Muscle layer of duodenum (tissue), 2 donors: ENCODE measurements at regions not wholly inside any gene's neighbourhood (a gene's known extent, or its start where the extent isn't known, plus 50 kb on each side); places are given as distances from the start of the nearest gene placed in this dataset.

Experiments used
- H3K27ac ChIP-seq: one replicate; pipeline ENCODE4 v1.7.0; 2013; ENCODE audit warnings: mild to moderate bottlenecking, low read length
- H3K27me3 ChIP-seq: one replicate; pipeline ENCODE4 v1.7.0; 2013; ENCODE audit warnings: low read depth, mild to moderate bottlenecking, control low read depth, low read length
- H3K36me3 ChIP-seq, 2 donors: one replicate each; pipeline ENCODE4 v1.7.0; 2013; ENCODE audit warnings: low read length in 2 of 2, control low read depth in 1 of 2, mild to moderate bottlenecking in 1 of 2; ENCODE audit not compliant: insufficient read depth in 2 of 2, control insufficient read depth in 1 of 2
- H3K4me1 ChIP-seq, 2 donors: one replicate each; pipeline ENCODE4 v1.7.0; 2013; ENCODE audit warnings: low read length in 2 of 2, mild to moderate bottlenecking in 2 of 2, control low read depth in 1 of 2, moderate library complexity in 1 of 2; ENCODE audit not compliant: insufficient read depth in 2 of 2, control insufficient read depth in 1 of 2
- H3K4me3 ChIP-seq, 2 donors: one replicate each; pipeline ENCODE4 v1.7.0; 2013; ENCODE audit warnings: low read length in 2 of 2, low read depth in 1 of 2, mild to moderate bottlenecking in 1 of 2
- H3K9me3 ChIP-seq, 2 donors: one replicate each; pipeline ENCODE4 v1.7.0; 2013; ENCODE audit warnings: low read length in 2 of 2, control low read depth in 1 of 2, mild to moderate bottlenecking in 1 of 2; ENCODE audit not compliant: control insufficient read depth in 1 of 2
- donor health status: healthy.

- Histone ChIP-seq H3K4me3 (no peak overlapping the region), H3K36me3 (no peaks in the 10 kb centered on the region), H3K27ac (no peak overlapping the region), H3K4me1 (no peaks in the 10 kb centered on the region), H3K27me3 (no peaks in the 10 kb centered on the region), H3K9me3 (no peaks in the 10 kb centered on the region)
Observed at GRCh38 chr12:42810006-42810405, 220.5 kb upstream of the PRICKLE1 start.

GRCh38 chr12:42809226-42809625 is 219.7 kb upstream of the PRICKLE1 start:
- H3K27ac ChIP-seq: no peak overlapping the region
- H3K36me3 ChIP-seq: no peaks in the 10 kb centered on the region
- H3K27me3 ChIP-seq: no peaks in the 10 kb centered on the region
- no peaks in the 10 kb centered on the region for H3K9me3 ChIP-seq
- no peaks in the 10 kb centered on the region for H3K4me1 ChIP-seq
- H3K4me3 ChIP-seq: no peak overlapping the region

DNA sequence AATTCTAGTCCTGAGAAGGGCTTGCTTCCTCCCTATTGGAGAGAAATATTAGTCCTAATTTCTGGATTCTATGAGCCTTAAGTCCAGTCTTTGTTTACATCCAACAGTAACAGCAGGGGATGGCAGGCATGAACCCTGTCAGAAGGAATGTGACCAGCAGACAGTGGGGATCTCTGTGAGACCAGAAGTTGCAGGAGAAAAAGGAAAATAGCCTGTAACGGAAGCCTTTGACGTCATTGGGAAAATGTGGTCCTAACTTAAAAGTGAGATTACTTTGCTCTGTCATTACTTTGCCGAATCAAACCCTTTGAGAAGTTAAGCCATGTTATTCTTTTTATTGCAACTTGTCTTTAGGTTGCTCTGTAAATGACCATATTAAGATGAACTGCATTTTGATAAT is 218.2 kb upstream of the PRICKLE1 start:
- no peak overlapping the region for H3K27ac ChIP-seq
- no peaks in the 10 kb centered on the region for H3K27me3 ChIP-seq
- no peaks in the 10 kb centered on the region for H3K9me3 ChIP-seq
- no peaks in the 10 kb centered on the region for H3K4me1 ChIP-seq
- H3K4me3 ChIP-seq: no peak overlapping the region
- H3K36me3 ChIP-seq: no peaks in the 10 kb centered on the region

DNA sequence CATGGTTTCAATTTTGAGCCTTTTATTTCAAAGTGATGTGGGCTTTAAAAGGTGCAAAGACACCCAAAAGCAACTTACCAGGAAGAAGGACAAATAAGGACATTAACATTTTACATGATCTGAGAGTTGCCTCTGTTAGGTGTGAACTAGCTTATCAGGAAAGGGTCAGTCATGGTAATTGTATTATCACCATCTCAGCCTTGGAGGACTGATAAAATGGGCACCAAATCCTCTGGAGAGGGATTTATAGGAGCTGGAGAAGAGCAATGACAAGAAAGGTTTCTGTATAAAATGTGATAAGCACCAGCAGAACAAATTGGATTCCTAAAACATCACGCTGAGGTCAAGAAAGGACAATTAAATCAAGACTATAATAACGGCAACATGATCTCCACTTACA is 217.7 kb upstream of the PRICKLE1 start:
- Histone ChIP-seq H3K9me3 (no peaks in the 10 kb centered on the region), H3K4me1 (no peaks in the 10 kb centered on the region), H3K27me3 (no peaks in the 10 kb centered on the region), H3K36me3 (no peaks in the 10 kb centered on the region), H3K27ac (no peak overlapping the region), H3K4me3 (no peak overlapping the region)

DNA sequence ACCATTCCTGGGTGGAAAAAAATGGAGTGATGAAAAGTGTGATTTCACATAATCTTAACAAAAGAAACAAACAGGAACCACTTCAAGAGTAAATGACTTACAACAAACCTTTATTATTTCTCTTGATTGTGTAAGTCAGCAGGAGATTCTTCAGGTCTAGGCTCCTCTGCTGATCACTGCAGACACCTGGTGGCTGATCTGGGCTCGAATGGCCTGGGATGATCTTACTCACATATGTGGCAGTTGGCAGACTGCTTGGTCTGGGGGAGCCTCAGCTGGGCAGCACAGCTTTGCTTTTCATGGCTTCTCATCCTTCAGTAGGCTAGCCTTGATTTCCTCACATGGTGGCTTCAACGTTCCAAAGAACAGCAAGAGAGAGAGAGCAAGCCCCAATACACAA is 215.4 kb upstream of the PRICKLE1 start:
- Histone ChIP-seq H3K4me1 (no peaks in the 10 kb centered on the region), H3K27ac (no peak overlapping the region), H3K4me3 (no peak overlapping the region), H3K9me3 (no peaks in the 10 kb centered on the region), H3K27me3 (no peaks in the 10 kb centered on the region), H3K36me3 (no peaks in the 10 kb centered on the region)

GRCh38 chr12:42802785-42803189 is 213.2 kb upstream of the PRICKLE1 start:
- no peak overlapping the region for H3K4me3 ChIP-seq
- H3K27ac ChIP-seq: no peak overlapping the region
- no peaks in the 10 kb centered on the region for H3K4me1 ChIP-seq
- no peaks in the 10 kb centered on the region for H3K9me3 ChIP-seq
- H3K36me3 ChIP-seq: no peaks in the 10 kb centered on the region
- no peaks in the 10 kb centered on the region for H3K27me3 ChIP-seq

GRCh38 chr12:42801271-42801670 is 211.7 kb upstream of the PRICKLE1 start:
- Histone ChIP-seq H3K36me3 (no peaks in the 10 kb centered on the region), H3K27ac (no peak overlapping the region), H3K4me1 (no peaks in the 10 kb centered on the region), H3K27me3 (no peaks in the 10 kb centered on the region), H3K9me3 (no peaks in the 10 kb centered on the region), H3K4me3 (no peak overlapping the region)

- Histone ChIP-seq H3K9me3 (no peaks in the 10 kb centered on the region), H3K4me1 (no peaks in the 10 kb centered on the region), H3K27ac (no peak overlapping the region), H3K27me3 (no peaks in the 10 kb centered on the region), H3K4me3 (no peak overlapping the region), H3K36me3 (no peaks in the 10 kb centered on the region)
Observed at GRCh38 chr12:42799966-42800365, 210.4 kb upstream of the PRICKLE1 start.

GRCh38 chr12:42798811-42799438 is 209.4 kb upstream of the PRICKLE1 start:
- no peaks in the 10 kb centered on the region for H3K27me3 ChIP-seq
- H3K36me3 ChIP-seq: no peaks in the 10 kb centered on the region
- H3K27ac ChIP-seq: no peak overlapping the region
- no peak overlapping the region for H3K4me3 ChIP-seq
- H3K4me1 ChIP-seq: no peaks in the 10 kb centered on the region
- no peaks in the 10 kb centered on the region for H3K9me3 ChIP-seq

GRCh38 chr12:42794806-42795205 is 205.3 kb upstream of the PRICKLE1 start:
- no peaks in the 10 kb centered on the region for H3K4me1 ChIP-seq
- no peaks in the 10 kb centered on the region for H3K9me3 ChIP-seq
- H3K4me3 ChIP-seq: no peak overlapping the region
- H3K36me3 ChIP-seq: no peaks in the 10 kb centered on the region
- no peaks in the 10 kb centered on the region for H3K27me3 ChIP-seq
- H3K27ac ChIP-seq: no peak overlapping the region

DNA sequence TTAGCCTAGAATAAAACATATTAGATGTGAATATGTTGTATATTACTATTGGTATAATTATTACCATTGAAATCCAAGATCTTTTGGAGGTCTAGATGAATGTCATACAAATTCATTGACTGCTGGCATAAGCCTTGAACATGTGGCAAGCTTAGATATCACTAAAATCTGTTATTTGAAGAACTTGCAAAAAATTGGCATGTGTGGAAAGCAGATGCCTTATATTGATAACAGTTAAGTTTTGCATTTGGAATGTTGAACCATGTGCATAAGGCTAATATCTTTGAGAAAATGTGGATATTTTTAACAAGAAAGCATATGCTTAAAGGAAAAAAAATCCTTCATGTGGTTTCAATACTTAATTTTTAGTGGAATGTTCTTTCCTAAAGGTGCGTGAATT is 203.6 kb upstream of the PRICKLE1 start:
- Histone ChIP-seq H3K27ac (no peak overlapping the region), H3K4me3 (no peak overlapping the region)

DNA sequence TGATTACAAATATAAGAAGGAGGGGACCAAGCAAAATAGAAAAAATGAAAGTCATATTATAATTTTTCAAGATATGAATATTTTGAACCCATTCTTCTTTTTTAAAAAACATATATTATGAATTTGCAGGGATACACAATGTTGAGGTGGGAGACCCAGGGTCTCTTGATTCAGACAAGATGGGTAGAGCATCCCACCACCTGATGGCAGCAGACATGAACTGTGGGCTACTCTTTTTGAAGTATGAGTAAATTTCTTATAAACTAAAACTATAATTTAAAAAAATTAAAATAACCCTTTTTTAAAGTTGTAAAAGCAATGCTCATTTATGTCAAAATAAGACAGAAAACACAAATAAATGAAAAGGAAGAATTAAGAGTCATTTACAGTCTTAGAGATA is 202.7 kb upstream of the PRICKLE1 start:
- no peak overlapping the region for H3K27ac ChIP-seq
- no peaks in the 10 kb centered on the region for H3K27me3 ChIP-seq
- no peaks in the 10 kb centered on the region for H3K36me3 ChIP-seq
- no peak overlapping the region for H3K4me3 ChIP-seq
- H3K4me1 ChIP-seq: no peaks in the 10 kb centered on the region
- H3K9me3 ChIP-seq: no peaks in the 10 kb centered on the region

More for the DNA sequence above, 203.6 kb upstream of the PRICKLE1 start:
- H3K36me3 ChIP-seq: no peaks in the 10 kb centered on the region
- no peaks in the 10 kb centered on the region for H3K4me1 ChIP-seq
- H3K27me3 ChIP-seq: no peaks in the 10 kb centered on the region
- no peaks in the 10 kb centered on the region for H3K9me3 ChIP-seq
